Activated CD4-positive, alpha-beta T cell treated with anti-CD3 and anti-CD28 coated beads, Interleukin-2, amount 10 ng/mL, durations not matched to agents 24 days and 14 days (primary cell): ENCODE measurements at regions not wholly inside any gene's neighbourhood (a gene's known extent, or its start where the extent isn't known, plus 50 kb on each side); places are given as distances from the start of the nearest gene placed in this dataset.

Experiments used
- DNase-seq: peaks from one replicate; pipeline ENCODE4 v3.0.0; 2022
- H3K27ac Mint-ChIP-seq: one replicate; pipeline ENCODE4 v1.8.0; 2022; ENCODE audit warnings: mild to moderate bottlenecking, mixed read lengths
- H3K27me3 Mint-ChIP-seq: one replicate; pipeline ENCODE4 v1.8.0; 2022; ENCODE audit warnings: mixed read lengths
- H3K36me3 Mint-ChIP-seq: one replicate; pipeline ENCODE4 v1.8.0; 2022; ENCODE audit warnings: low read depth, mild to moderate bottlenecking, mixed read lengths
- H3K4me1 Mint-ChIP-seq: one replicate; pipeline ENCODE4 v1.8.0; 2021; ENCODE audit warnings: mixed read lengths
- H3K4me3 Mint-ChIP-seq: one replicate; pipeline ENCODE4 v1.8.0; 2022; ENCODE audit warnings: mild to moderate bottlenecking, moderate library complexity, mixed read lengths
- H3K9me3 Mint-ChIP-seq: one replicate; pipeline ENCODE4 v1.8.0; 2021; ENCODE audit warnings: mixed read lengths
- intact Hi-C: fragments of 100-400 bp; cut with micrococcal nuclease; formaldehyde crosslinking; loops from one replicate; pipeline ENCODE4 v1.15.1; 2023

DNA sequence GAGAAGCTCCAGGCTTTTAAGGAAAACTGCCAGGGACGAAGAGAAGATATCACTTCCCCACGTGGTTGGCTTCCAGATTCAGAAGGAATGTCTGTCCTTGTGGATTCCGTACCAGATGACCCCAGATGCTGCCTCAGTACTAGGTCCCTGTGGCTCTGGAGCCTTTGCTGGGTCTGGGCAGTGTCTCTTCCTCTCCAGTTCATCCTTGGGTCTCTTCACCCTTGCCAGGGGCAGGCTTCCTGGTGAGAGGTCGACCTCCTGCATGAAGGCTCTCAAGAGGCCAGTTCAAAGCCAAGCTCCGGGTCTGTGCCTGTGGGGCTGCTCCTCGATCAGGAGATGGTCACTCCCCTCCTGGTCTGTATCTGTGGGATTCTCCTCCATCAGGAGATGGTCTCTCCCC, 74.7 kb upstream of the B3GAT1 start:
- Mint-ChIP-seq H3K4me1 (no peaks in the 10 kb centered on the region), H3K9me3 (no peaks in the 10 kb centered on the region), H3K36me3 (no peaks in the 10 kb centered on the region), H3K27ac (no peak overlapping the region), H3K4me3 (no peak overlapping the region), H3K27me3 (no peaks in the 10 kb centered on the region)
- intact Hi-C loops = no loop called here
- DNase-seq = no peak

DNA sequence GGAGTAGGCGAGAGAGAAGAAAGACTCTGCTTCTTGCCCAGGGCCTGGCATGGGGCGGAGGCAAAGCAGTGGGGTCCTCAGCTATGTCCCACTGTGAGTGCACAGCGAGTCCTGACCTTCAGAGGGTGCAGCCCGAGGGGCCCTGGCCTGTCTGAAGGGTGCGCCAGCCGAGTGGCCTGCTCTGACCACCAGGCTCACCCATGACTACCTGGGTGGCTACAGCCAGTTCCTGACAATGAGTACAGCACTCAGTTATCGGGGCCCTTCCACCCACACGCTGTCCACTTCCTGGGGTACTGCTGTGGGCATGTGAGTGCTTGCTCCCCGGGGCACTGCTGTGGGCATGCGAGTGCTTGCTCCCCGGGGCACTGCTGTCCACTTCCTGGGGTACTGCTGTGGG, 74.1 kb upstream of the B3GAT1 start:
- H3K27ac Mint-ChIP-seq = no peak overlapping the region
- no peaks in the 10 kb centered on the region for H3K4me1 Mint-ChIP-seq
- no peak for DNase-seq
- no peaks in the 10 kb centered on the region for H3K9me3 Mint-ChIP-seq
- H3K36me3 Mint-ChIP-seq = no peaks in the 10 kb centered on the region
- no peak overlapping the region for H3K4me3 Mint-ChIP-seq
- no peaks in the 10 kb centered on the region for H3K27me3 Mint-ChIP-seq
- intact Hi-C loops = no loop called here

DNA sequence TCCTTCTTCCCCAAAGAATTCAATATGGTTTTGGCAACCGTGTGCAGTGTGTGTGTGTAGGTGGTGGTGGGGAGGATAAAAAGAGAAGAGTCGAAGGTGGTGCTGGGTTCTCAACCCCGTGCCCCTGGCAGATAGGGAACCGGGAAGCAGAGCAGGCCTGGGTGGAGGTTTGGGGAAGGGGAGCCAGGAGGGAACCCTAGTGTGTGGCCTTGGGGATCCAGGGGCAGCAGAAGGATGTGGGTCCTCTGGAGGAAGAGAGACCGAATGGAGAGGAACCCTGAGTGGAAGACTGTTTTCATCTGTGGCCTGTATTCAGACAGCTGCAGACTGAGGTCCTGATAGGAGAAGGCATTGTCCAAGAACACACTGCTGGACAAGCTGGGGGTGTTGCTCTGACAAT, 73.3 kb upstream of the B3GAT1 start:
- no peaks in the 10 kb centered on the region for H3K4me1 Mint-ChIP-seq

DNA sequence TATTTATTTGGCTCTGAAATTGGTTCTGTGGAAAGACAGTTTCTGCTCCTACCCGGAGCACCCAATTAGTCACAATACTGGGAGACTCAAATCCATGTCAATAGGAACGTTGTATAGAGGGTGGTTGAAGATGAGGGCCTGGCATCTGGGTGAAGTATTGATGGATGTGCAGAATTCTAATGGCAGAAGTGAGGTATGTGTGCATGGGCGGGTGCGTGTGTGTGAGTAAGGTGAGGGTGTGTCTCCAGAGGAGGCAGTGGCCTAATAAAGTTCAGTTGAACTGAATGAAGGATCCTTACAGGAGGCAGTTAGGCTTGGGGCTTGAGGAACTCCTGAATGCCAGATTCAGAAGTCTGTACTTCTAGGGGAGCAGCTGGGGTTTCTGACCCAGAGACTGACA, 71.8 kb upstream of the B3GAT1 start:
- Mint-ChIP-seq H3K4me3 (no peak overlapping the region), H3K9me3 (no peaks in the 10 kb centered on the region), H3K36me3 (no peaks in the 10 kb centered on the region), H3K27ac (no peak overlapping the region), H3K27me3 (peaks cover 2% of the 10 kb centered on the region), H3K4me1 (no peaks in the 10 kb centered on the region)
- DNase-seq = no peak
- intact Hi-C loops = no loop called here

More for the DNA sequence above, 73.3 kb upstream of the B3GAT1 start:
- Mint-ChIP-seq H3K27ac (no peak overlapping the region), H3K9me3 (no peaks in the 10 kb centered on the region), H3K27me3 (no peaks in the 10 kb centered on the region), H3K4me3 (no peak overlapping the region), H3K36me3 (no peaks in the 10 kb centered on the region)
- DNase-seq = no peak
- intact Hi-C loops = no loop called here

DNA sequence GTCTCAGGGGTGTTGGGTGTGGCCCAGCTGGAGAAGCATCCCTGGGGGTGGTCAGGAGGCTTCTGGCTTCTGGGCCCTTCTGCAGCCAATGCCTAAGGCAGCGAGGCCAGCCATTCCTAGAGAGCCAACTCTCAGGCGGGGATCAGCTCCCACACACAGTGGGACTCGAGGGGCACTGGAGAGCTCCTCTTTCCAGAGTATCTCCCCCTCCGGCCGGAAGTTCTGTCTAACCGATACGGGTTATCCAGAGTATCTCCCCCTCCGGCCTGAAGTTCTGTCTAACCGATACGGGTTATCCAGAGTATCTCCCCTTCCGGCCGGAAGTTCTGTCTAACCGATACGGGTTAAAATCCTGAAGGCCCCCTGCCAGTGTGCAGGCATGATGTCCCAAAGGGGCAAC, 71.2 kb upstream of the B3GAT1 start:
- H3K9me3 Mint-ChIP-seq = no peaks in the 10 kb centered on the region
- intact Hi-C loops = no loop called here
- no peak overlapping the region for H3K4me3 Mint-ChIP-seq
- H3K27me3 Mint-ChIP-seq = peaks cover 2% of the 10 kb centered on the region
- H3K27ac Mint-ChIP-seq = no peak overlapping the region
- H3K4me1 Mint-ChIP-seq = no peaks in the 10 kb centered on the region
- DNase-seq = no peak
- no peaks in the 10 kb centered on the region for H3K36me3 Mint-ChIP-seq

DNA sequence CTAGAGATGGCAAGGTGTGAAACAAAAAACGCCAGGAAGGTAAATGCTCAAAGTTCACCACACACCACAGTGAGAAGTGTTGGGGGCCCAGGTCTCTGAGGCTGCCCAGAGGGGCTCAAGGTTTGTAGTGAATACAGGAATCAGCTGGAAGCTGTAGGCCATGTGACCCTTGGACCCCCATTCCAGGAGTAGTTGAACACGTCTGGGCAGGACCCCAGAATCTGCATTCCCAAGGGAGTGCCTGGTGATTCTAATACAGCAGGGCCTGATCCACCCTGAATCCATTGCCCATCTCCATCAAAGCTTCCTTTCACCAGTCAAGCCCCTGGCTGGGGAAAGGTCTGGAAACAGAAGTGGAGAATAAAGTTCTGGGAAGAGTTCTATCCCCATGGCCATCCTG, 70.8 kb upstream of the B3GAT1 start:
- Mint-ChIP-seq H3K36me3 (no peaks in the 10 kb centered on the region), H3K9me3 (no peaks in the 10 kb centered on the region), H3K27me3 (peaks cover 2% of the 10 kb centered on the region), H3K4me3 (no peak overlapping the region), H3K4me1 (no peaks in the 10 kb centered on the region), H3K27ac (no peak overlapping the region)
- intact Hi-C loops = no loop called here
- no peak for DNase-seq

DNA sequence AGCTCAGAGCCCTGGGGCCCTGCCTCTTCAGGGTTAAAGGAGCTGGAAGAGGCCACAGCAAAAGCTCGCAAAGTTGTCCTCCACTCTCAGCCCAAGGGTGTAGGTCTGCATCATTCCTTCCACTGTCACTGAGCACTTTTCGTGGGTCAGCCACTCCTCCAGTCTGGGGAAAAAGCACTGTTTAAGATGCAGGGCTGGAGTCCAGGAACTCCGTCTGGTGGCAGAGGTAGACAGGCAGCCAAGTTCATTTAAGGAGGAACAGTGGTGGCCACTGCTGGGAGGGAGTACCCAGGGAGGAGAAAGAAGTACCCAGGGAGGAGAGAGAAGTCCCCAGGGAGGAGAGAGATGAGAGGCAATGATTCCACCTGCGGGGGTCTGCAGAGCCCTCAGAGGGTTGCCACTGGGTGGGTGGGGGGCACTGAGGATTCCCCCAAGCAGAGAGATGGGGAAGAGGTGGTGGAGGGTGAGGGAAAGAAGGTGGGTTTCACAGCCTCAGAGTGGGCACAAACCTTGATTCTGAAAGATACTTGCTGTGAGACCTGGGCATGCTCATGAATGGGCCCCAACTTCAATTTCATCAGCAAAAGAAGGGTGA, 70.0 kb upstream of the B3GAT1 start:
- no peak for DNase-seq
- H3K4me1 Mint-ChIP-seq = no peaks in the 10 kb centered on the region
- peaks cover 4% of the 10 kb centered on the region for H3K27me3 Mint-ChIP-seq
- H3K27ac Mint-ChIP-seq = no peak overlapping the region
- intact Hi-C loops = no loop called here
- no peak overlapping the region for H3K4me3 Mint-ChIP-seq
- H3K36me3 Mint-ChIP-seq = no peaks in the 10 kb centered on the region
- no peaks in the 10 kb centered on the region for H3K9me3 Mint-ChIP-seq

DNA sequence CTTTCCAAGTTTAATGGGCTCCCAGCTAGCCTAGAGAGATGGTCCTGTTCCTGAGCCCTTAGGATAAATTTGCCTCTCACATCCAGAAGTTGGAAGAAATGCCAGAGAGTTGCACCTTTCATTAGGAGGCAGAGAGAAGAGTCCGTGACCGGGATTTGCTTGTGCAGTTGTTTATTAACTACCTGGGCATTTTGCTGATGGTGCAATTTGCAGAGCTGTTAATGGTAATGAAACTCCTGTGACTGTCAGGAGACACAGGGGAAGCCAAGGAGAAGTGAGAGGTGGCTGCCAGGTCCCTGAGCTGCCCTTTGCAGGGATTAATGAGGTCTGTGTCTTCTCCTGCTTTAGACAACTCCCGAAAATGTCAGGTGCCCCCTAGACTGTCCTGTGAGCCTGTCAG, 69.1 kb upstream of the B3GAT1 start:
- Mint-ChIP-seq H3K9me3 (no peaks in the 10 kb centered on the region), H3K27ac (no peak overlapping the region), H3K36me3 (no peaks in the 10 kb centered on the region), H3K4me1 (no peaks in the 10 kb centered on the region), H3K27me3 (peaks cover 7% of the 10 kb centered on the region), H3K4me3 (no peak overlapping the region)
- intact Hi-C loops = no loop called here
- no peak for DNase-seq

DNA sequence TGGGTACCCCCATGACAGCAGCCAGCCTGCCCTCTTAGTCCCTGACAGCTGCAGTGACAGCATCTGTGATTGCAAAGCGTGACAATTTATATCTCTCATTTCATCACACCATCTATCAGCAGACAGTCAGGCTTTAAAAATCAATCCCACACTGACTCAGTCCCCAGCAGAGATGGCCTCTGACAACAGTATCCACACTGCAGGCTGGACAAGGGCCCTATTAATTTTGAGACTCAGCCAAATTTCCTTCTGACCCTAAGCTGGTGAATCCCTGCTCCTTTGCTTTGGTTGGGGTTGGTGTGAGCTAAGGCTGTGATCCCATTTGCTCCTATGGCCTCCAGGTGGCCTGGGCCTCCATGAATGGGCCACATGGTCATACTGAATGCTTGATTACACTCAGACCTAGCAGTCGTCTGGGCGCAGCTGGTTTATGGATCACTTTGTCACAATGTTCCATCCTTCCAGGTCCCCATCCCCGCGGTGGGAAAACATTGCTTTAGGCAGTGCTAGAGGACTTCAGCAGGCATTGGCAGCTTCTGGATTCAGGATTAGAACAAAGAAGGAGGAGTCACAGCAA, 68.2 kb upstream of the B3GAT1 start:
- intact Hi-C loops = no loop called here
- Mint-ChIP-seq H3K4me1 (no peaks in the 10 kb centered on the region), H3K4me3 (no peak overlapping the region), H3K36me3 (no peaks in the 10 kb centered on the region), H3K9me3 (no peaks in the 10 kb centered on the region), H3K27ac (no peak overlapping the region), H3K27me3 (peaks cover 7% of the 10 kb centered on the region)
- no peak for DNase-seq

DNA sequence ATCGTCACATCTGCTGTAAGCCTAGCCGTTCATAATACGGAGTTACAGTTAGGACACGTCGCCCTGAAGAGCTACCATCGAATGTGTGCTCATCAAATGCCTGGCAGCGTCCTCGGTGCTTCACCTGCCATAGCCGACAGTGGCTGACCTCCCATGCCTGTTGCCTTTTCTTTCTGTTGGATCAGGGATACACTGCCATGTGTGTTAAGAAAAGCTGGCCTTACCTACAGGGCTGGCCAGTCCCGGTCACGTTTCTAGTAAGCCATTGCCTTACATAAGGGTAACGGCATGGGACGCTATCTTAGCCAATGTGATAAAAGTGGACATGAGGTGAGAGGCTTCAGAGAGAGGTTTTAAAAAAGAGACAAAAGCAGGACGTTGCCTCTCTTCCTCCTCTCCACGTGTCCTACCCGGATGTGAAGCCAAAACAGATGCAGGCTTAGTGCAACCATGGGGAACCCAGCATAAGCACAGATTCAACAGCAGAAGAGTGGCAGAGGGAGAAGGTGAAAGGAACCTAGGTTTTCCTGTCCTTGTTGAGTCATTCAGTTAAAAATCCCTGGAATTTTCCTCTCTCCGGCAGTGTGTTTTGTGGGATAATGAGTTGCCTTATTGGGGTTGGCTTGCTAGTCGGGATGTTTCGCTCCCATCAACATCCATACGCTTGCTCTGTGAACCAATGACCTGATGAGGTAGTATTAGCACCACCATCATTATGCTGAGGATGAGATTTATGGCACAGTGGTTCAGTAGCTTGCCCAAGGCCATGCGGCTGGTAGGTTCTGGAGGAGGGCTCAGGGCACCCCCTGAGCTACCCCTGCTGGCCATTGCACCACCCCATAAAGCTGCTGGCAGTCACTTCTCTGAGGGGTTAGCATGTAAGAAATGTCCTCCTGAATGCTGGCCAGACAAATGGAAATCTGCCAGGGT, 67.4 kb upstream of the B3GAT1 start:
- no peaks in the 10 kb centered on the region for H3K4me1 Mint-ChIP-seq
- H3K27ac Mint-ChIP-seq = no peak overlapping the region
- H3K36me3 Mint-ChIP-seq = no peaks in the 10 kb centered on the region
- intact Hi-C loops = no loop called here
- H3K9me3 Mint-ChIP-seq = no peaks in the 10 kb centered on the region
- DNase-seq = no peak
- peaks cover 9% of the 10 kb centered on the region for H3K27me3 Mint-ChIP-seq
- no peak overlapping the region for H3K4me3 Mint-ChIP-seq

DNA sequence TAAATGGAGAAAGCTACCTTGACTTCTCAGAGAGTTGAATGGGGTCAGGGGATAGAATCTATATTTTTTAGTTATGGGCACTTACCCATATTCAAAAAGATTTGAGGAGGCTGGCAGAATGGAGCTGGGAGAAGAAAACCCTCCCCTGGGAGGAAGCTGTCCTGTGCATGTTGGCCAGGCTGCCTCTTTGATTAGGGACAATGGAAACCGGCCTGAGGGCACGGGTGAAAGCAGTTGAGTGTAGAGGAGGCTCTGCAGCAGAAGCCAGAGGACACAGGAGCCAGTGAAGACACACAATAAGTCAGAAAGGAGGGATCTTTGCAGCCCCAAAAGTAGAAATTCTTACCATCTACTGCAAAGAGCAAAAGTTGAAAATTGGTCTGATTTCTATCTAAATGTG, 66.6 kb upstream of the B3GAT1 start:
- H3K27ac Mint-ChIP-seq = no peak overlapping the region
- H3K36me3 Mint-ChIP-seq = no peaks in the 10 kb centered on the region
- DNase-seq = no peak
- intact Hi-C loops = no loop called here
- H3K4me3 Mint-ChIP-seq = no peak overlapping the region
- H3K4me1 Mint-ChIP-seq = no peaks in the 10 kb centered on the region
- H3K9me3 Mint-ChIP-seq = no peaks in the 10 kb centered on the region
- peaks cover 9% of the 10 kb centered on the region for H3K27me3 Mint-ChIP-seq

DNA sequence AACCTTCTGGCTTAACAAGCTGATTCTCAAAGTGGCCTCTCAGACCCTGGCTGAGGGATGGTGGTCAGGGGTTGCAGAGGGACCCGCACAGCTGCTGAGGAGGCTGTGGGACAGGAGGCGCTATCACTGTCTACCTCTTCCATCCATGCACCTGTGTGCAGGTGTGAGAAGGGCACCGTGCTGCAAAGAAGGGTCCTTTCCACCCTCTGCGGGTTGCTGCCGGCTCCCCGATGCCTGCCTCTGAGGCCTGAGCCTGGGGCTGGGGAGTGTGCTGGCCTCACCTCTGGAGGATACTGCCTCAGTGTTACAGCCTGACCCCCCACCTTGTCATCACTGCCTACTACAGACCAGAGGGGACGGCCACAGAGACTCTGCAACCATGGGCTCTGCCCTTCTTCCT, 66.1 kb upstream of the B3GAT1 start:
- H3K27ac Mint-ChIP-seq = no peak overlapping the region
- H3K4me1 Mint-ChIP-seq = no peaks in the 10 kb centered on the region
- H3K36me3 Mint-ChIP-seq = no peaks in the 10 kb centered on the region
- intact Hi-C loops = no loop called here
- H3K4me3 Mint-ChIP-seq = no peak overlapping the region
- no peaks in the 10 kb centered on the region for H3K9me3 Mint-ChIP-seq
- peaks cover 9% of the 10 kb centered on the region for H3K27me3 Mint-ChIP-seq
- DNase-seq = no peak

DNA sequence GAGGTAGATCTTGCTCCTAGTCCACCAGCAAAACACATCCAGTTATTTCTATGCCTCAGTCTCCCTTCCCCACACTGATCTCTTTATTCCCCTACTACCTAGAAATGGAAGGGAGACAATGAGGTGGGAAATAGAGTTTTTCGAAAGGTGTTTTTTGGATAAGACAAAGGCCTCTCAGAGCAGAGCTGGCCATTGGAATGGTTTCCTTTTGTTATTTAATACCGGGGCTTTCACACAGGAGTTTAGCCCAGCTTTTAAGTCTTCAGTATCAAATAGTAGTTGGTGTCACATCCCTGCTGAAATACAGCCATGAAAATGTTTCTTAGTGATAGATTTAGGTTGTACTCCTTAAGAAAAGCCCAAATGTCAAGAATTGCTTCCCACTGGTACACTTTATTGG, 65.4 kb upstream of the B3GAT1 start:
- no peaks in the 10 kb centered on the region for H3K9me3 Mint-ChIP-seq
- H3K4me3 Mint-ChIP-seq = no peak overlapping the region
- H3K36me3 Mint-ChIP-seq = no peaks in the 10 kb centered on the region
- no peak overlapping the region for H3K27ac Mint-ChIP-seq
- DNase-seq = no peak
- no peaks in the 10 kb centered on the region for H3K4me1 Mint-ChIP-seq
- intact Hi-C loops = no loop called here
- H3K27me3 Mint-ChIP-seq = peaks cover 11% of the 10 kb centered on the region

DNA sequence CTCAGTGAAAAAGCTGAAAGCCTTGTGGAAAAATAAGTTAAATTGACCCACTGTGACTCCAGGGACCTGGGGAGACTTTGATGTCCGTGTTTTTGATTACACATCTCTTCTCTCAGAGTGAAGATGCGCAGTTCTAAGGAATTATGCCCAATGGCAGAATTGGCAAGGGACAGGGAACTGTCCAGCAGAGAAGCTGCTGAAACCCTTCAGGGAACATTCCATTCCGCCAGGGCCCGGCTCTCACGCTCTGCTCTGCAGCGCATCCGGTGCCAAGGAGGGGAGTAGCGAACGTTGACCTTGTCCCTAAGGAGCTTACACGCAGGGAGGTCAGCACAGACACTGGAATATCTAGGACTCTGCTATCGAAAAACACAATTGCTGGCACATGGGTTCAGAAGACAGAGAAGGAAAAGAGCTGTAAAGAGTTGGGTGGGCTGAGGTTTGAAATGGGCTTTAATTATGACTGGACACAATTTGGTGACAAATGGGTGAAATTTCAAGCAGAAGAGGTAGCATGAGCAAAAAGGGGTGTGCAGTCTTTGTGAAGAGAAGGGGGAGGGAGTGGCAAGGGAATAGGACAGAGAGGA, 64.5 kb upstream of the B3GAT1 start:
- no peak overlapping the region for H3K4me3 Mint-ChIP-seq
- H3K36me3 Mint-ChIP-seq = no peaks in the 10 kb centered on the region
- H3K4me1 Mint-ChIP-seq = no peaks in the 10 kb centered on the region
- peaks cover 11% of the 10 kb centered on the region for H3K27me3 Mint-ChIP-seq
- no peak overlapping the region for H3K27ac Mint-ChIP-seq
- intact Hi-C loops = no loop called here
- peak; percentile 66 for DNase-seq
- H3K9me3 Mint-ChIP-seq = no peaks in the 10 kb centered on the region
